ENCODE measurements at regions not wholly inside any gene's neighbourhood (a gene's known extent, or its start where the extent isn't known, plus 50 kb on each side); places are given as distances from the start of the nearest gene placed in this dataset.

GRCh38 chr11:134761926-134762247 lies 349.8 kb upstream of the B3GAT1 start:
- Histone ChIP-seq H4K91ac (ENCODE audit: insufficient read length, low read depth, low read length) (no peak overlapping the region), H3T11ph (ENCODE audit: low read length) (no peak overlapping the region), H3K9ac (ENCODE audit: extremely low read depth, insufficient read length, low read length) (no peak overlapping the region), H3K79me2 (ENCODE audit: insufficient read depth, low read length) (no peaks in the 10 kb centered on the region), H3K4me1 (ENCODE audit: insufficient read depth, low read length) (no peaks in the 10 kb centered on the region), H3K23ac (ENCODE audit: insufficient read length, low read depth, low read length) (no peak overlapping the region), H2BK5ac (ENCODE audit: insufficient read length, low read length) (no peak overlapping the region), H4K20me1 (ENCODE audit: control insufficient read depth, insufficient read depth, insufficient read length) (no peaks in the 10 kb centered on the region), H3K27me3 (ENCODE audit: insufficient read depth, low read length) (no peaks in the 10 kb centered on the region), H2AK5ac (ENCODE audit: insufficient read length, low read length) (no peak overlapping the region), H3K27ac (ENCODE audit: insufficient read length, low read depth, low read length) (no peak overlapping the region), H3K79me1 (ENCODE audit: insufficient read depth, low read depth, low read length, poor library complexity, severe bottlenecking) (no peaks in the 10 kb centered on the region), H3K9me3 (ENCODE audit: control insufficient read depth, low read depth, low read length) (no peaks in the 10 kb centered on the region), H2BK12ac (ENCODE audit: insufficient read length, low read depth, low read length) (no peak overlapping the region), H2BK120ac (ENCODE audit: low read depth, low read length, poor library complexity, severe bottlenecking) (no peak overlapping the region), H3K4ac (ENCODE audit: low read depth, low read length) (no peak overlapping the region), H2BK20ac (ENCODE audit: low read depth, low read length, poor library complexity, severe bottlenecking) (no peak overlapping the region), H3K4me2 (ENCODE audit: insufficient read depth, insufficient read length, low read length) (no peak overlapping the region), H2AFZ (ENCODE audit: low read length) (no peak overlapping the region), H3K23me2 (ENCODE audit: insufficient read length, low read depth, low read length, poor library complexity, severe bottlenecking) (no peaks in the 10 kb centered on the region), H4K5ac (ENCODE audit: insufficient read length, low read depth, low read length) (no peak overlapping the region), H4K8ac (replicated peaks; ENCODE audit: insufficient read length, low read depth, low read length) (no peak overlapping the region), H3K18ac (ENCODE audit: insufficient read length, low read depth, low read length) (no peak overlapping the region), H3K56ac (ENCODE audit: insufficient read length, low read depth, low read length) (no peak overlapping the region), H3K14ac (ENCODE audit: insufficient read depth, low read length) (no peak overlapping the region), H2BK15ac (ENCODE audit: low read depth, low read length) (no peak overlapping the region)
- Mint-ChIP-seq H3K27ac (no peak overlapping the region), H3K4me3 (no peak overlapping the region), H3K27me3 (ENCODE audit: low read depth) (peaks cover 3% of the 10 kb centered on the region), H3K9me3 (no peaks in the 10 kb centered on the region), H3K4me1 (peaks cover 4 to 10% of the 10 kb centered on the region in 2 experiments), H3K36me3 (ENCODE audit: insufficient read depth in 1 of 3, low read depth in 3 of 3) (no peaks in the 10 kb centered on the region; a peak in 1 of 7 replicates)
- DNase-seq: no peak
- WGBS (ENCODE audit: extremely low coverage, insufficient read length, low lambda C conversion rate): no CpG with 5 or more reads among the region's 20 CpGs
- no peak for TF ChIP-seq CTCF (conservative IDR thresholded peaks at IDR 0.05)
